Neural crest cell (in vitro differentiated cells): ENCODE measurements at regions not wholly inside any gene's neighbourhood (a gene's known extent, or its start where the extent isn't known, plus 50 kb on each side); places are given as distances from the start of the nearest gene placed in this dataset.
A peak's percentile ranks its signal among the peaks of the same experiment; 100 is the strongest.

Experiments used
- DNase-seq: peaks from one replicate; pipeline ENCODE4 v3.0.0; 2021; ENCODE audit warnings: low read depth, mixed read lengths, low spot score
- H3K27ac Mint-ChIP-seq: one replicate; pipeline ENCODE4 v1.8.0; 2021; ENCODE audit warnings: mild to moderate bottlenecking, mixed read lengths; ENCODE audit not compliant: unreplicated experiment
- H3K27me3 Mint-ChIP-seq: 2 replicates; pipeline ENCODE4 v1.8.0; 2021; ENCODE audit warnings: low read depth, mild to moderate bottlenecking, mixed read lengths
- H3K36me3 Mint-ChIP-seq: 2 replicates; pipeline ENCODE4 v1.8.0; 2021; ENCODE audit warnings: low read depth, mild to moderate bottlenecking, mixed read lengths
- H3K4me1 Mint-ChIP-seq: 2 replicates; pipeline ENCODE4 v1.8.0; 2021; ENCODE audit warnings: mixed read lengths
- H3K4me3 Mint-ChIP-seq: one replicate; pipeline ENCODE4 v1.8.0; 2021; ENCODE audit warnings: mild to moderate bottlenecking, mixed read lengths
- H3K9me3 Mint-ChIP-seq: 2 replicates; pipeline ENCODE4 v1.8.0; 2021; ENCODE audit warnings: mixed read lengths
- CTCF ChIP-seq: fragments of 200-600 bp; sonication (generic); conservative IDR thresholded peaks from 2 replicates; pipeline ENCODE4 v1.5.0; 2021; ENCODE audit warnings: antibody characterized with exemption, mild to moderate bottlenecking

GRCh38 chr9:28620011-28620410, 1046.7 kb upstream of the C9orf72 start:
- no peak for TF ChIP-seq CTCF
- Mint-ChIP-seq H3K36me3 (peaks cover 2% of the 10 kb centered on the region), H3K4me1 (no peaks in the 10 kb centered on the region), H3K9me3 (peaks cover 6% of the 10 kb centered on the region), H3K27ac (no peak overlapping the region), H3K27me3 (no peaks in the 10 kb centered on the region), H3K4me3 (no peak overlapping the region)
- DNase-seq = no peak

- no peak overlapping the region for H3K27ac Mint-ChIP-seq
- no peak for DNase-seq
- TF ChIP-seq CTCF = no peak
- H3K4me3 Mint-ChIP-seq = no peak overlapping the region
- H3K9me3 Mint-ChIP-seq = peaks cover 6% of the 10 kb centered on the region
- peaks cover 2% of the 10 kb centered on the region for H3K36me3 Mint-ChIP-seq
- H3K4me1 Mint-ChIP-seq = no peaks in the 10 kb centered on the region
- no peaks in the 10 kb centered on the region for H3K27me3 Mint-ChIP-seq
Measured at GRCh38 chr9:28620661-28621060, 1047.4 kb upstream of the C9orf72 start.

- H3K4me1 Mint-ChIP-seq = no peaks in the 10 kb centered on the region
- no peak for TF ChIP-seq CTCF
- no peak overlapping the region for H3K27ac Mint-ChIP-seq
- no peak overlapping the region for H3K4me3 Mint-ChIP-seq
- H3K36me3 Mint-ChIP-seq = peaks cover 2% of the 10 kb centered on the region
- H3K9me3 Mint-ChIP-seq = peaks cover 6% of the 10 kb centered on the region
- H3K27me3 Mint-ChIP-seq = no peaks in the 10 kb centered on the region
- DNase-seq = no peak
Measured at GRCh38 chr9:28624771-28625170, 1051.5 kb upstream of the C9orf72 start.

GRCh38 chr9:28628031-28628430, 1054.8 kb upstream of the C9orf72 start:
- Mint-ChIP-seq H3K27ac (no peak overlapping the region), H3K9me3 (peaks cover 6% of the 10 kb centered on the region), H3K4me3 (no peak overlapping the region), H3K27me3 (no peaks in the 10 kb centered on the region), H3K4me1 (no peaks in the 10 kb centered on the region), H3K36me3 (peaks cover 1% of the 10 kb centered on the region)
- no peak for DNase-seq
- no peak for TF ChIP-seq CTCF

- TF ChIP-seq CTCF = no peak
- H3K36me3 Mint-ChIP-seq = no peaks in the 10 kb centered on the region
- H3K27ac Mint-ChIP-seq = no peak overlapping the region
- H3K4me3 Mint-ChIP-seq = no peak overlapping the region
- DNase-seq = no peak
- peaks cover 14% of the 10 kb centered on the region for H3K4me1 Mint-ChIP-seq
- H3K9me3 Mint-ChIP-seq = peaks cover 4% of the 10 kb centered on the region
- H3K27me3 Mint-ChIP-seq = no peaks in the 10 kb centered on the region
Measured at GRCh38 chr9:28648723-28649122, 1075.4 kb upstream of the C9orf72 start.

GRCh38 chr9:28650327-28650726, 1077.0 kb upstream of the C9orf72 start:
- TF ChIP-seq CTCF = no peak
- Mint-ChIP-seq H3K9me3 (no peaks in the 10 kb centered on the region), H3K36me3 (no peaks in the 10 kb centered on the region), H3K27ac (peak overlapping the region; percentile 35), H3K4me3 (no peak overlapping the region), H3K4me1 (peaks cover 14% of the 10 kb centered on the region), H3K27me3 (no peaks in the 10 kb centered on the region)
- no peak for DNase-seq
